ACC112 (cell line): ENCODE measurements at regions not wholly inside any gene's neighbourhood (a gene's known extent, or its start where the extent isn't known, plus 50 kb on each side); places are given as distances from the start of the nearest gene placed in this dataset.

ENCODE experiments used
- H2AFZ ChIP-seq: fragments of 200-600 bp; sonication (generic); one replicate; pipeline ENCODE4 v1.6.0; 2017; ENCODE audit warnings: antibody characterized with exemption, low read length; ENCODE audit not compliant: unreplicated experiment
- H3K27ac ChIP-seq: fragments of 200-600 bp; sonication (generic); 2 replicates; pipeline ENCODE4 v1.5.1; 2014; ENCODE audit warnings: low read depth, mild to moderate bottlenecking, antibody characterized with exemption, low read length, moderate library complexity
- H3K27me3 ChIP-seq: fragments of 200-600 bp; sonication (generic); 2 replicates; pipeline ENCODE4 v1.6.1; 2014; ENCODE audit warnings: mild to moderate bottlenecking, antibody characterized with exemption, low read length, moderate library complexity, mixed read lengths; ENCODE audit not compliant: insufficient read depth
- H3K36me3 ChIP-seq: fragments of 200-600 bp; sonication (generic); 2 replicates; pipeline ENCODE4 v1.6.1; 2016; ENCODE audit warnings: mild to moderate bottlenecking, antibody characterized with exemption, low read length, moderate library complexity, mixed read lengths; ENCODE audit not compliant: insufficient read depth
- H3K4me1 ChIP-seq: fragments of 200-600 bp; sonication (generic); one replicate; pipeline ENCODE4 v1.6.1; 2016; ENCODE audit warnings: low read length, mixed read lengths; ENCODE audit not compliant: insufficient read depth, unreplicated experiment, control insufficient read depth
- H3K4me3 ChIP-seq: fragments of 200-600 bp; sonication (generic); 2 replicates; pipeline ENCODE4 v1.5.1; 2014; ENCODE audit warnings: mild to moderate bottlenecking, low read depth, low read length
- H3K79me2 ChIP-seq: fragments of 200-600 bp; sonication (generic); one replicate; pipeline ENCODE4 v1.6.0; 2016; ENCODE audit warnings: low read length; ENCODE audit not compliant: control insufficient read depth, unreplicated experiment, insufficient read depth

DNA sequence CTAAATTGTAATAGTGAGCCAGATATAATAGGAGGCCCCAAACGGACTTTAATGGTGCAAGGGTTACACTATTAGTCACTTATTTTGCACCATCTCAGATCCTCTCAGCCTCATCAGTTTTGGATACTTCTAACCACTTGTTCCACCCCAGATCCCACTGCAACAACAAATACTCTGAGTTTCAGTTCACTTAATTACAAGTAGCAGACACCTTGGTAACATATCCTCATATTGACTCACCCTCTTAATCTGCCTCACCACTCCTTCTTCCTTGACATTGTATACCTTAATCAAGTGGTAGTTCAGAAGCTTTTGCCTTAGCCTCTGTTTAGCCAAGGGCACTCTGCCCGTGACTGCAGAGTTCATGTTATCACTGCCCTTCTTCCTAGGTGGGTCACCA, 256.1 kb upstream of the UBASH3B start:
- Histone ChIP-seq H3K27me3 (no peaks in the 10 kb centered on the region), H3K27ac (no peak overlapping the region), H3K79me2 (no peaks in the 10 kb centered on the region), H3K4me1 (peaks cover 5% of the 10 kb centered on the region), H3K36me3 (no peaks in the 10 kb centered on the region), H2AFZ (no peak overlapping the region), H3K4me3 (no peak overlapping the region)

DNA sequence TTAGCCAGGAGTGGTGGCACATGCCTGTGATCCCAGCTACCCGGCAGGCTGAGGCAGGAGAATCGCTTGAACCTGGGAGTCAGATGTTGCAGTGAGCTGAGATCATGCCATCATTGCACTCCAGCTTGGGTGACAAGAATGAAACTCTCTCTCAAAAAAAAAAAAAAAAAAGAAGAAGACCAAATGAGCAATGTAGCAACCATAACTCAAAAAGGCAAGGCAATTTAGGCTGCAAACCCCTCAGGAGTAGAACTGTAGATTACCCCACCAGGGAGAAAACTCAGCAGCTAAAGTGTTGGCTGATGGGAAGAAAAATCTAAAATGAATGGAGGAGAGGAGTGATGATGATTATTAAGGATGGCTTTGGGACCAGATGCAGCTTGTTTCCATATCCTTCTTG, 256.7 kb upstream of the UBASH3B start:
- no peak overlapping the region for H3K4me3 ChIP-seq
- H3K36me3 ChIP-seq, result no peaks in the 10 kb centered on the region
- H3K4me1 ChIP-seq, result peaks cover 5% of the 10 kb centered on the region
- no peak overlapping the region for H3K27ac ChIP-seq
- no peaks in the 10 kb centered on the region for H3K27me3 ChIP-seq
- H3K79me2 ChIP-seq, result no peaks in the 10 kb centered on the region
- H2AFZ ChIP-seq, result no peak overlapping the region

GRCh38 chr11:122398167-122398566, 257.4 kb upstream of the UBASH3B start:
- H3K4me3 ChIP-seq, result no peak overlapping the region
- H3K4me1 ChIP-seq, result peaks cover 5% of the 10 kb centered on the region
- no peak overlapping the region for H2AFZ ChIP-seq
- H3K27me3 ChIP-seq, result no peaks in the 10 kb centered on the region
- H3K36me3 ChIP-seq, result no peaks in the 10 kb centered on the region
- no peaks in the 10 kb centered on the region for H3K79me2 ChIP-seq
- no peak overlapping the region for H3K27ac ChIP-seq

GRCh38 chr11:122395282-122395681, 260.2 kb upstream of the UBASH3B start:
- no peak overlapping the region for H2AFZ ChIP-seq
- H3K79me2 ChIP-seq, result no peaks in the 10 kb centered on the region
- no peaks in the 10 kb centered on the region for H3K27me3 ChIP-seq
- H3K4me3 ChIP-seq, result no peak overlapping the region
- no peaks in the 10 kb centered on the region for H3K36me3 ChIP-seq
- no peak overlapping the region for H3K27ac ChIP-seq
- peaks cover 5% of the 10 kb centered on the region for H3K4me1 ChIP-seq

DNA sequence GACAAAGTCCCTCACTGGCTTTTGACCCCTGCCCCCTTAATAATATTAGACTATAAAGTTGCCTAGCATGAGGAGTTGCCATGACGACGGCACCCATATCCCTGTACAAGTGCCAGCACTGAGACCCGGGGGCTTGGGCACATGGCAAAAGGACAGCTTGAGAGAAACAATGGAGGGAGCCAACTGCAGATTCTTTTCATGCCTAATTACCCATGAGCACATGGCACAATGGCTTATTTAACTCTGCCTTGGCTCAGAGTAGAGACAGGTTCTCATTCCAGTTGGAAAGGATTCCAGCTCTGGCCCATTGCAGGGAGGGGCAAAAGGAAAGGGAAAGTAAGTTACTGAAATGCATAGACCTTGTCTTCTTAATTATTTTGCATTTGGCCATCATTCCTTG, 261.2 kb upstream of the UBASH3B start:
- Histone ChIP-seq H3K79me2 (no peaks in the 10 kb centered on the region), H3K27ac (no peak overlapping the region), H2AFZ (no peak overlapping the region), H3K4me3 (no peak overlapping the region), H3K4me1 (no peaks in the 10 kb centered on the region), H3K27me3 (no peaks in the 10 kb centered on the region), H3K36me3 (no peaks in the 10 kb centered on the region)

DNA sequence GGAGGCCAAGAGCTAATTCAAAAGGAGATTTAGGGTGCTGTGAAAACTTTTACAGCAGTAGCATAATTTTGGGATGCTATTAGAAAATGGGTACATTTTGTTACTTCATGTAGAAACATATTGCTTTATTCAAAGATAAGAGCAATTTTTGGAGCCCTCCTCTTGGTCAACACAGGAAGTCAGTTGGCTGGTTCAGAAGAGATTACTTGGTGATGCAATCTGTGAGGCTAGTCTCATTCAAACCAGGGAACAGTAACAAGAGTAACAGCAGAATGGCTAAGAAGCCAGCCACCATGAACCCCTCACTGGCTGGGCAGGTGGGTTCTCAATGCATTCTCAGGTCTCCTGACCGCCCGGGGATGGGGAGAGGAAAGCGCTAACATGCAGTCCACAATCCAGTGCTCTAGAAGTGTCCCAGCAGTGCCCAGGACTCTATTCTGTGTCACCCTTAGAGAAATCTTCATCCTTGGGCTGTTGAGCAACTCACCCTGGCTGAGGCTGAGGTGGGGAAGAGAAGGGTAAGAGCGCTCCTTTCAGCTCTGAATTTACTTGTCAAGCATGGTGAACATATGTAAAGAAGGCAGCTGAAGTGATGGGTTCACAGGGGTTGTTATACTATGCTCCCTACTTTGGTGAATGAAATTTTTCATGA, 262.2 kb upstream of the UBASH3B start:
- H3K4me3 ChIP-seq, result no peak overlapping the region
- H3K4me1 ChIP-seq, result no peaks in the 10 kb centered on the region

DNA sequence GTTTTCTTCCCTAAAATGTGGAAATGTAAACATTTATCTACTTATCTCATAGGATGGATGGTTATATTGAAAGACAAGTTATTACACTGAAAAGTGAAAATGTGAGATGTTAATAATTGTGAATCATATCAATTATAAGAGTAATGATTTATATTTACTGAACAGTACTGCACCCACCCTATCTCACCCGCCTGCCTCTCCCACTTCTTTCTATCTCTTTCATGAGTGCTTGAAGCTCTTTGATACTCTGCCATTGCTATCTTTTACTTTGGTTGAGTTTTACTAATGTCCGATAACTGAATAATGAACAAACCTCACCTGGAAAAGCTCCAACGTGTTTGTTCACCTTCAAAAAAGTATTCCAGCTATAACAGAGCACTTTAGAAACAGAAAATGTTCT, 263.0 kb upstream of the UBASH3B start:
- Histone ChIP-seq H3K79me2 (no peaks in the 10 kb centered on the region), H3K4me1 (no peaks in the 10 kb centered on the region), H3K27ac (no peak overlapping the region), H2AFZ (no peak overlapping the region), H3K27me3 (0 out of 2 replicates have a peak, but pooled peaks cover 5% of the 10 kb centered on the region), H3K4me3 (no peak overlapping the region), H3K36me3 (no peaks in the 10 kb centered on the region)

More for the DNA sequence above, 262.2 kb upstream of the UBASH3B start:
- Histone ChIP-seq H3K27me3 (no peaks in the 10 kb centered on the region), H2AFZ (no peak overlapping the region), H3K27ac (no peak overlapping the region), H3K36me3 (no peaks in the 10 kb centered on the region), H3K79me2 (no peaks in the 10 kb centered on the region)

DNA sequence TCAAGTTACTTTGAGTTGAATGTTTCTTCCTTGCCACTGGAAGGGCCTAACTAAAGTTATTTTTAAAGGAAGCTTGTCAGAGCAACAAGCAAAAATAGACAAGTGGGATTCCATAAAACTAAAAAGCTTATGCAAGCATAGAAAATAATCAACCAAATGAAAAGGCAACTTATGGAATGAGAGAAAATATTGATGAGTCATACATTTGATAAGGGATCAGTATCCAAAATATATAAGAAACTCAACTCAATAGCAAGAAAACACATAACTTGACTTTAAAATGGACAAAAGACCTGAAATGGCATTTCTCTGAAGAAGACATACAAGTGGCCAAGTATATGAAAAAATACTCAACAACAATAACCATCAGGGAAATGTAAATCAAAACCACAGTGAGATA, 264.5 kb upstream of the UBASH3B start:
- Histone ChIP-seq H3K4me1 (no peaks in the 10 kb centered on the region), H3K4me3 (no peak overlapping the region), H2AFZ (no peak overlapping the region), H3K27me3 (0 out of 2 replicates have a peak, but pooled peaks cover 5% of the 10 kb centered on the region), H3K27ac (no peak overlapping the region), H3K36me3 (no peaks in the 10 kb centered on the region), H3K79me2 (no peaks in the 10 kb centered on the region)

GRCh38 chr11:122383186-122383585, 267.2 kb upstream of the BLID start:
- Histone ChIP-seq H3K27ac (no peak overlapping the region), H3K36me3 (no peaks in the 10 kb centered on the region), H3K4me1 (no peaks in the 10 kb centered on the region), H3K4me3 (no peak overlapping the region), H2AFZ (no peak overlapping the region), H3K79me2 (no peaks in the 10 kb centered on the region), H3K27me3 (0 out of 2 replicates have a peak, but pooled peaks cover 5% of the 10 kb centered on the region)

- Histone ChIP-seq H3K27ac (no peak overlapping the region), H2AFZ (no peak overlapping the region), H3K4me1 (no peaks in the 10 kb centered on the region)
Measured at GRCh38 chr11:122375687-122376399, 259.8 kb upstream of the BLID start.

DNA sequence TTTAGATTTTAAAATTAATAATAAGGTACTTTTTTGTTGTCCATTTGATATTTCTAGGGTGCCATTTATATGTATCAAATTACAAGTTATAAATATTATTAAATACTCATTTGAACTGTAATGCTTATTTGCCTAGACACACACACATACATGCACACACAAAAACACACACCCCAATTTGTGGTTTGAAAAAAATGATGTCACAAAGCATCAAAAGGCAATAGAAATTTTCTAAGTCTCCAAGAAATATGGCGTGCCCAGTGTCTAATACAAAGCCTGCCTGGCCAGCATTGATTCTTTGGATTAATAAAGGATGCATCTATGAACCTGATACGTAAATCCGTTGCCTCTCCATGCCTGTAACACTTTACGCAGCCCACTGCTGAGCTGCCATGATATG, 252.8 kb upstream of the BLID start:
- no peak overlapping the region for H3K4me3 ChIP-seq
- H3K27ac ChIP-seq, result no peak overlapping the region
- H3K79me2 ChIP-seq, result peaks cover 9% of the 10 kb centered on the region
- H3K36me3 ChIP-seq, result no peaks in the 10 kb centered on the region
- no peaks in the 10 kb centered on the region for H3K27me3 ChIP-seq
- no peak overlapping the region for H2AFZ ChIP-seq
- peaks cover 20% of the 10 kb centered on the region for H3K4me1 ChIP-seq

More at GRCh38 chr11:122375687-122376399, 259.8 kb upstream of the BLID start:
- H3K79me2 ChIP-seq, result no peaks in the 10 kb centered on the region
- no peak overlapping the region for H3K4me3 ChIP-seq
- no peaks in the 10 kb centered on the region for H3K36me3 ChIP-seq
- no peaks in the 10 kb centered on the region for H3K27me3 ChIP-seq
